GM23338 (cell line): ENCODE measurements at regions not wholly inside any gene's neighbourhood (a gene's known extent, or its start where the extent isn't known, plus 50 kb on each side); places are given as distances from the start of the nearest gene placed in this dataset.

ENCODE experiments used
- ATAC-seq: fragments of 200-7000 bp; cut with Tn5 transposase; 3 replicates; pipeline ENCODE4 v1.9.1; 2020
- DNase-seq: peaks from one replicate; pipeline ENCODE4 v3.0.0-alpha.2; 2015; ENCODE audit warnings: low spot score
- H2AFZ ChIP-seq: fragments of 200-600 bp; sonication (generic); 2 replicates; pipeline ENCODE4 v1.8.0; 2016; ENCODE audit warnings: antibody characterized with exemption, mild to moderate bottlenecking, moderate library complexity
- H3F3A ChIP-seq: fragments of 200-600 bp; sonication (generic); replicated peaks from 2 replicates; pipeline ENCODE4 v1.8.0; 2017; ENCODE audit warnings: antibody characterized with exemption, mixed run types, low read depth
- H3K27ac ChIP-seq: fragments of 200-600 bp; sonication (generic); 2 replicates; pipeline ENCODE4 v1.6.1; 2016; ENCODE audit warnings: low read depth
- H3K27me3 ChIP-seq: fragments of 200-600 bp; sonication (generic); 2 replicates; pipeline ENCODE4 v1.8.0; 2016; ENCODE audit warnings: mild to moderate bottlenecking, mixed run types, moderate library complexity; ENCODE audit not compliant: insufficient read depth
- H3K36me3 ChIP-seq: fragments of 200-600 bp; sonication (generic); 2 replicates; pipeline ENCODE4 v1.8.0; 2016; ENCODE audit warnings: mild to moderate bottlenecking; ENCODE audit not compliant: insufficient read depth
- H3K4me1 ChIP-seq: fragments of 200-600 bp; sonication (generic); 2 replicates; pipeline ENCODE4 v1.8.0; 2016; ENCODE audit warnings: mild to moderate bottlenecking, moderate library complexity; ENCODE audit not compliant: insufficient read depth
- H3K4me2 ChIP-seq: fragments of 200-600 bp; sonication (generic); 2 replicates; pipeline ENCODE4 v1.7.1; 2017; ENCODE audit warnings: mixed run types
- H3K4me3 ChIP-seq: fragments of 200-600 bp; sonication (generic); 2 replicates; pipeline ENCODE4 v1.6.1; 2016; ENCODE audit warnings: mixed run types
- H3K79me2 ChIP-seq: fragments of 200-600 bp; sonication (generic); replicated peaks from 2 replicates; pipeline ENCODE4 v1.8.0; 2017; ENCODE audit warnings: mild to moderate bottlenecking; ENCODE audit not compliant: insufficient read depth
- H3K9me2 ChIP-seq: fragments of 200-600 bp; sonication (generic); 2 replicates; pipeline ENCODE4 v1.8.0; 2017; ENCODE audit not compliant: insufficient read depth
- H4K20me1 ChIP-seq: fragments of 200-600 bp; sonication (generic); replicated peaks from 2 replicates; pipeline ENCODE4 v1.8.0; 2017; ENCODE audit warnings: mild to moderate bottlenecking; ENCODE audit not compliant: insufficient read depth
- H3K27ac Mint-ChIP-seq: 2 replicates; pipeline ENCODE4 v1.8.0; 2020; ENCODE audit warnings: inconsistent platforms, mild to moderate bottlenecking, moderate library complexity, mixed read lengths
- H3K27me3 Mint-ChIP-seq: 3 replicates; pipeline ENCODE4 v1.8.0; 2022; ENCODE audit warnings: low read depth, mild to moderate bottlenecking, moderate library complexity, mixed read lengths, inconsistent platforms; ENCODE audit not compliant: insufficient read depth, poor library complexity
- H3K36me3 Mint-ChIP-seq: 3 replicates; pipeline ENCODE4 v1.8.0; 2021; ENCODE audit warnings: low read depth, mild to moderate bottlenecking, inconsistent platforms, moderate library complexity, mixed read lengths
- H3K4me1 Mint-ChIP-seq: 3 replicates; pipeline ENCODE4 v1.8.0; 2020; ENCODE audit warnings: mild to moderate bottlenecking, inconsistent platforms, mixed read lengths
- H3K4me3 Mint-ChIP-seq: 3 replicates; pipeline ENCODE4 v1.8.0; 2021; ENCODE audit warnings: moderate library complexity, mild to moderate bottlenecking, inconsistent platforms, mixed read lengths
- H3K9me3 Mint-ChIP-seq: 3 replicates; pipeline ENCODE4 v1.8.0; 2020; ENCODE audit warnings: moderate library complexity, mild to moderate bottlenecking, inconsistent platforms, mixed read lengths
- CTCF ChIP-seq, 2 experiments: fragments of 200-600 bp in 1 of 2; sonication (generic) in 1 of 2; conservative IDR thresholded peaks; 2 replicates each; pipeline versions ENCODE4 v1.5.1 to v1.6.1; 2016 to 2017; ENCODE audit warnings: antibody characterized with exemption in 2 of 2, low read depth in 2 of 2, mild to moderate bottlenecking in 2 of 2, moderate library complexity in 1 of 2
- ETS1 ChIP-seq: IDR thresholded peaks from 2 replicates; pipeline ENCODE4 v1.6.1; 2016; ENCODE audit warnings: antibody characterized with exemption
- EZH2phosphoT487 ChIP-seq: fragments of 200-600 bp; sonication (generic); IDR thresholded peaks from one replicate; pipeline ENCODE4 v1.8.1; 2018; ENCODE audit warnings: antibody characterized with exemption; ENCODE audit not compliant: unreplicated experiment
- ZNF462 ChIP-seq: fragments of 250-450 bp; sonication (Bioruptor Pico); IDR thresholded peaks from 2 replicates; pipeline ENCODE4 v1.5.0; 2020; ENCODE audit warnings: mild to moderate bottlenecking, moderate library complexity

- H3K9me2 ChIP-seq, result no peaks in the 10 kb centered on the region
- DNase-seq (peak; percentile 13), ATAC-seq (no peak)
- no peaks in the 10 kb centered on the region for H3K27me3 ChIP-seq
- H3K4me3 ChIP-seq, result no peak overlapping the region
- H3K9me3 Mint-ChIP-seq, result peaks cover 8% of the 10 kb centered on the region; the same call in 2 of the 3 replicates
- H3K36me3 Mint-ChIP-seq, result no peaks in the 10 kb centered on the region
- no peak overlapping the region for H2AFZ ChIP-seq
- H3K27ac Mint-ChIP-seq, result no peak overlapping the region
- H3K27me3 Mint-ChIP-seq, result peaks cover 2% of the 10 kb centered on the region
- TF ChIP-seq ETS1, result no peak
- H3K79me2 ChIP-seq, result no peaks in the 10 kb centered on the region
- no peak overlapping the region for H3K4me3 Mint-ChIP-seq
- no peaks in the 10 kb centered on the region for H3F3A ChIP-seq
- no peaks in the 10 kb centered on the region for H3K4me1 Mint-ChIP-seq
- H3K4me2 ChIP-seq, result no peak overlapping the region
- no peaks in the 10 kb centered on the region for H4K20me1 ChIP-seq
- H3K36me3 ChIP-seq, result no peaks in the 10 kb centered on the region; the same call in 1 of the 2 replicates
- H3K27ac ChIP-seq, result no peak overlapping the region
- H3K4me1 ChIP-seq, result no peaks in the 10 kb centered on the region
Measured at GRCh38 chr12:90183201-90183600, 474.6 kb upstream of the ATP2B1 start.

GRCh38 chr12:90181216-90181615 is 472.6 kb upstream of the ATP2B1 start:
- H3K27me3 Mint-ChIP-seq, result peaks cover 2% of the 10 kb centered on the region
- ATAC-seq (no peak), DNase-seq (no peak)
- no peak overlapping the region for H3K4me3 Mint-ChIP-seq
- H3K4me1 Mint-ChIP-seq, result no peaks in the 10 kb centered on the region
- H3K79me2 ChIP-seq, result no peaks in the 10 kb centered on the region
- no peak overlapping the region for H3K27ac Mint-ChIP-seq
- H3K9me2 ChIP-seq, result no peaks in the 10 kb centered on the region
- no peak overlapping the region for H3K4me2 ChIP-seq
- H3K4me1 ChIP-seq, result no peaks in the 10 kb centered on the region
- H4K20me1 ChIP-seq, result no peaks in the 10 kb centered on the region
- TF ChIP-seq ETS1 (no peak), EZH2phosphoT487 (no peak), CTCF (conservative IDR thresholded peaks at IDR 0.05; ENCODE audit: low read depth in 2 of 2) (peak in 1 of 2 experiments; percentile 43; a peak in 3 of 4 replicates)
- H3K27ac ChIP-seq, result no peak overlapping the region
- H3F3A ChIP-seq, result no peaks in the 10 kb centered on the region
- no peaks in the 10 kb centered on the region for H3K36me3 Mint-ChIP-seq
- no peaks in the 10 kb centered on the region for H3K27me3 ChIP-seq
- H2AFZ ChIP-seq, result no peak overlapping the region
- no peaks in the 10 kb centered on the region; the same call in 1 of the 2 replicates for H3K36me3 ChIP-seq
- peaks cover 8% of the 10 kb centered on the region; the same call in 2 of the 3 replicates for H3K9me3 Mint-ChIP-seq
- H3K4me3 ChIP-seq, result no peak overlapping the region

- Histone ChIP-seq H3K4me2 (no peak overlapping the region), H3F3A (no peaks in the 10 kb centered on the region), H3K27me3 (no peaks in the 10 kb centered on the region), H3K79me2 (no peaks in the 10 kb centered on the region), H3K36me3 (no peaks in the 10 kb centered on the region), H3K9me2 (no peaks in the 10 kb centered on the region), H3K4me1 (no peaks in the 10 kb centered on the region), H2AFZ (no peak overlapping the region), H4K20me1 (no peaks in the 10 kb centered on the region), H3K4me3 (no peak overlapping the region), H3K27ac (no peak overlapping the region)
- Mint-ChIP-seq H3K27me3 (no peaks in the 10 kb centered on the region), H3K27ac (no peak overlapping the region), H3K9me3 (no peaks in the 10 kb centered on the region), H3K4me1 (no peaks in the 10 kb centered on the region), H3K36me3 (no peaks in the 10 kb centered on the region), H3K4me3 (no peak overlapping the region)
- ATAC-seq, result no peak
- TF ChIP-seq EZH2phosphoT487, result no peak
- TF ChIP-seq ZNF462 (CRISPR knock-in tag), result no peak
- DNase-seq, result no peak
Measured at GRCh38 chr12:90174956-90175355, 466.3 kb upstream of the ATP2B1 start.
